ENCODE measurements at regions not wholly inside any gene's neighbourhood (a gene's known extent, or its start where the extent isn't known, plus 50 kb on each side); places are given as distances from the start of the nearest gene placed in this dataset.
"Not testable (repeated sequence)": the region's sequence is repeated elsewhere in the genome, so short reads cannot be mapped to it uniquely, and the experiment has no call there.

- H3K27me3 ChIP-seq = peaks cover 22% of the 10 kb centered on the region
- H3K27ac ChIP-seq; H3K9me3 ChIP-seq; DNase-seq (ENCODE audit: low spot score in 2 of 2); H3K4me3 ChIP-seq; H3K4me1 ChIP-seq; H3K36me3 ChIP-seq: not testable (repeated sequence)
- WGBS = 63% methylated on average over 2 of the region's 2 CpGs
Observed at GRCh38 chr12:54105809-54106208, 52.2 kb downstream of the HOXC4 start.

GRCh38 chr12:54106252-54106651 is 52.6 kb downstream of the HOXC4 start:
- not testable (repeated sequence) for DNase-seq (ENCODE audit: low spot score in 2 of 2); H3K27ac ChIP-seq; H3K36me3 ChIP-seq; H3K9me3 ChIP-seq; H3K4me1 ChIP-seq
- Histone ChIP-seq H3K27me3 (peaks cover 22% of the 10 kb centered on the region), H3K4me3 (peak overlapping the region; percentile 5)
- WGBS = 8% methylated on average over 29 of the region's 29 CpGs

DNA sequence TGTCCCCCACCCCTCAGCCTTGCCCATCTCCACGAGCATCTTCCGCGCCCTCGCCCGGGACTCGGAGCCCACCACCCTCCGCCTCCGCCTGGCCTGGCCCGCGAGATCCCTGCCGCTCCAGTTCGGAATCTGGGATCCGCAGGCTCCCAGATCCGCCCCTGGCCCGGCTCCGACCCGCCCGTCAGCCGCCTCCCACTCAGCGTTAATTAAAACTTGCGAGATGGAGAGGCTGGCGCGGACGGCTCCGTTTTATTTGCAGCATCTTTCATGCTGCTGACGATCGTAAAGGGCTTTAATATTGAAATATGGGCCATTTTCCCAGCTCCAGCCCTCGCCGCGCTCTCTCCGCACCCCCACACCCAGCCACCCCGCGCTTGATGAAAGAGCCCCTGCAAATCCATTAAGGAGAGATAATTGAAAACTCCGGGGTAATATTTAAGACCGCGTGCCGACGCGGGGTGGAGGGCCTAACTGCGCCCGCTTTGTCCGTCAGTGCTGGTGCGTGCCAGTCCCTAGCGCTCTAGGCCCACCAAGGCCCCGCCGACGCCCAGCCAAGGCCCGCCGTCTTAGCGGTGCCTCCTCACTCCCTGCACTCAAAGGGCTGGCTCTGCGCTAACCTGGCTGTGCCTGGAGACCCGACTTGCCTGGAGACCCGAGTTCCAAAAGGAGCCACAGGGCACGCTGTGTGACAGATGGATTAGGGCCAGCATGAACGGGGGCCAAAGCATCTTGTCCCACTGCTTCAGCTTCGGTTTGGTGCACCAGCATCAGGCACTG is 53.4 kb downstream of the HOXC4 start:
- 41% methylated on average over 52 of the region's 56 CpGs for WGBS
- not testable (repeated sequence) for H3K9me3 ChIP-seq; DNase-seq (ENCODE audit: low spot score in 2 of 2); H3K36me3 ChIP-seq; H3K4me1 ChIP-seq; H3K27ac ChIP-seq
- H3K4me3 ChIP-seq = peak overlapping the region; percentile 5
- H3K27me3 ChIP-seq = peaks cover 22% of the 10 kb centered on the region

GRCh38 chr12:54112336-54112735 is 58.7 kb downstream of the HOXC4 start:
- H3K27me3 ChIP-seq; DNase-seq (ENCODE audit: low spot score in 2 of 2); H3K4me3 ChIP-seq; H3K27ac ChIP-seq; H3K9me3 ChIP-seq; H3K36me3 ChIP-seq: not testable (repeated sequence)
- H3K4me1 ChIP-seq = peaks cover 11% of the 10 kb centered on the region
- no CpG with 5 or more reads among the region's 6 CpGs for WGBS

GRCh38 chr12:54116055-54116454 is 62.4 kb downstream of the HOXC4 start:
- H3K27ac ChIP-seq; DNase-seq (ENCODE audit: low spot score in 2 of 2): not testable (repeated sequence)
- 17% methylated on average over 3 of the region's 6 CpGs for WGBS

DNA sequence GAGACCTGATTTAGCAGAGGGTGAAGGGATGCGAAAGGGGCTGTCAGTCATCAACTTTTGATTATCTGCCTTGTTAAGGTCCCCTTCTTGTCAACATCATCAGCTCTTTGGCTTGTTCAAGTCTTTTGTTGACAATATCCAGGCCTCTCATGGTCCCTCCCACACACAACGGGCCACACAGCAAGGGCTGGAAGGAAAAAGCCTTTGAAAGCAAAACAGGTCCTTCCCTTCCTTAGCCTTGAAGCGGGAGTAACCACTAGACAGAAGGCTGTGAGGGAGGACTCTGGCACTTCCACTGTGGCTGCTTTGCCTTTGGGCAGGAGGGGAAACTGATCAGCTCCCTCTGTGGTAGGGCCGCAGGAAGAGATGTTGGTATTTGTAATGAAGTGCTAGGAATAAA is 63.8 kb downstream of the HOXC4 start:
- not testable (repeated sequence) for H3K4me1 ChIP-seq; H3K9me3 ChIP-seq; H3K27ac ChIP-seq; H3K27me3 ChIP-seq; DNase-seq (ENCODE audit: low spot score in 2 of 2); H3K36me3 ChIP-seq; H3K4me3 ChIP-seq
- 70% methylated on average over 4 of the region's 4 CpGs for WGBS

More at GRCh38 chr12:54116055-54116454, 62.4 kb downstream of the HOXC4 start:
- not testable (repeated sequence) for H3K27me3 ChIP-seq, H3K36me3 ChIP-seq, H3K4me3 ChIP-seq, H3K9me3 ChIP-seq
- peaks cover 11% of the 10 kb centered on the region for H3K4me1 ChIP-seq

- not testable (repeated sequence) for H3K36me3 ChIP-seq; H3K4me3 ChIP-seq; H3K4me1 ChIP-seq; DNase-seq (ENCODE audit: low spot score in 2 of 2); H3K27me3 ChIP-seq; H3K27ac ChIP-seq; H3K9me3 ChIP-seq
- 100% methylated on average over 1 of the region's 1 CpG for WGBS
Observed at GRCh38 chr12:54119082-54119481, 65.4 kb downstream of the HOXC4 start.

DNA sequence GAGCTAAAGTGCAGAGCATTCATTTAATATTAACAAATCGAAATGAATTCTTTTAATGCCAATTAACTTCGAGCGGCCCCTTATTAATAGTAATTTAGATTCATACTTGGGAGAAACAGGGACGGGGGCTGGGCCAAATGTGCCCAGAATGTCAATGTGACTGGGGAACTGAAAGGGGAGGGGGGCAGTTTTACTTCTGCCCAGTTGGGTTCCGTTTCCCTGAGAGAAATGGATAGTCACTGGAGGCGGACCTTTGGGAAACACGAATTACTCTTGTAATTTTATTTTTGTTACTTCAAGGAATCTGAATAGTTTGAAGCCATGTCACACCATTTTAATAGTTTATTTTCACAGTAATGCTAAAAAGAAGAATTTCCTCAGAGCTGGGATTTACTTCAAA is 64.8 kb downstream of the SMUG1 start:
- DNase-seq (ENCODE audit: low spot score in 2 of 2); H3K4me3 ChIP-seq; H3K27ac ChIP-seq; H3K36me3 ChIP-seq; H3K27me3 ChIP-seq; H3K9me3 ChIP-seq: not testable (repeated sequence)
- H3K4me1 ChIP-seq = peaks cover 25% of the 10 kb centered on the region
- WGBS = 70% methylated on average over 7 of the region's 7 CpGs

DNA sequence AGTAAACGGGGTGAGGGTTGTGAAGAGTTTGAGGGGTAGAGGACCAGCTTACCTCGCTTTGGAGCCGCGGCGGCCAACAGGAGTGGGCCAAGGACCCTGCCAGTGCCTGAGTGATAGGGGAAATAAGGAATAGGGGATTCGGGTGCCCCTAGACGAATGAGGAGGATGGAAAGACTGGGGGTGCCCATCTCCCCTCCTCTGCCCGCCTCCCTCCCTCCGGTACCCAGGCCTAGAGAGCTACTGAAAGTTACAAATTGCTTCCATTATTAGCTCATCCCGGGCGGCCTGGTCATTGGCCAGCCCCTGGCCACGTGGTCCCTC is 63.1 kb downstream of the SMUG1 start:
- H3K9me3 ChIP-seq; H3K27me3 ChIP-seq; H3K36me3 ChIP-seq; DNase-seq (ENCODE audit: low spot score in 2 of 2): not testable (repeated sequence)
- H3K4me1 ChIP-seq = peaks cover 25% of the 10 kb centered on the region
- peak overlapping the region; percentile 67 for H3K4me3 ChIP-seq
- peak overlapping the region; percentile 81 for H3K27ac ChIP-seq
- 20% methylated on average over 10 of the region's 12 CpGs for WGBS

DNA sequence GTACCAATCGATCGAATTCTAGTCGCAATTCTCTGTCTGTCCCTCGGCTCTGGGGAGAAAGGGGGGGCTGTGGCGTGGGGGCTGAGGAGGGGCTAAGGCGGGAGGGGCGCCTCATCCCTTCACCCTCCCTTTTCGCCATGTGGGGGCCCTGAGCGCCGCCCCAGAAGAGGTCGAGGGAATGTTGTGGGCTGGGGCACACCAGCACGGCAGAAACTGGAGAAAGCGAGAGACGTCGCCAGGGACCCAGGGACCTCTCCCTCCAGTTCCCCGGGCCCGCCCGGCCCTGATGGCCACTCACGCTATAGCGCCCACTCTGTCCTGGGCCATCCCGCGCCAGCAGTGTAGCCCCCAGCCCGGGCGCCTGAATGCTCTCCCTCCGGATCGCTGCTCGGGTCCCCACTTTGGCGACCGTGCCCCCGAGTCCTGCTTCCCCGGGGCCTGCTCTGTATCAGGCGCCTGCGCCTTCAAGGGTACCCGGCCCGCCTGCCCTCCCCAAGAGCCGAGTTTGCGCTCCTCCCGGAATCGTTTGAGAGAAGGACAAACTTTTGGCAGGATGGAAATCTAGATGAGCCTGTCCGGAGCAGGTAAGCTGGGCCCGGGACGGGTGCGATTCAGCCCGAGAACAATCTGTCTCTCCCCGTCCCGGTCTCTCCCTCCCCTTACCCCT is 62.6 kb downstream of the SMUG1 start:
- no peaks in the 10 kb centered on the region for H3K36me3 ChIP-seq
- WGBS = 1% methylated on average over 22 of the region's 46 CpGs
- peaks cover 25% of the 10 kb centered on the region for H3K4me1 ChIP-seq
- no peaks in the 10 kb centered on the region for H3K27me3 ChIP-seq
- H3K27ac ChIP-seq = peak overlapping the region; percentile 81
- peak overlapping the region; percentile 67 for H3K4me3 ChIP-seq
- TF ChIP-seq, protein P1, sequence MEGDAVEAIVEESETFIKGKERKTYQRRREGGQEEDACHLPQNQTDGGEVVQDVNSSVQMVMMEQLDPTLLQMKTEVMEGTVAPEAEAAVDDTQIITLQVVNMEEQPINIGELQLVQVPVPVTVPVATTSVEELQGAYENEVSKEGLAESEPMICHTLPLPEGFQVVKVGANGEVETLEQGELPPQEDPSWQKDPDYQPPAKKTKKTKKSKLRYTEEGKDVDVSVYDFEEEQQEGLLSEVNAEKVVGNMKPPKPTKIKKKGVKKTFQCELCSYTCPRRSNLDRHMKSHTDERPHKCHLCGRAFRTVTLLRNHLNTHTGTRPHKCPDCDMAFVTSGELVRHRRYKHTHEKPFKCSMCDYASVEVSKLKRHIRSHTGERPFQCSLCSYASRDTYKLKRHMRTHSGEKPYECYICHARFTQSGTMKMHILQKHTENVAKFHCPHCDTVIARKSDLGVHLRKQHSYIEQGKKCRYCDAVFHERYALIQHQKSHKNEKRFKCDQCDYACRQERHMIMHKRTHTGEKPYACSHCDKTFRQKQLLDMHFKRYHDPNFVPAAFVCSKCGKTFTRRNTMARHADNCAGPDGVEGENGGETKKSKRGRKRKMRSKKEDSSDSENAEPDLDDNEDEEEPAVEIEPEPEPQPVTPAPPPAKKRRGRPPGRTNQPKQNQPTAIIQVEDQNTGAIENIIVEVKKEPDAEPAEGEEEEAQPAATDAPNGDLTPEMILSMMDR (IDR thresholded peaks at IDR 0.05) = no peak
- TF ChIP-seq POLR2AphosphoS5 (IDR thresholded peaks at IDR 0.05) (no peak), POLR2A (IDR thresholded peaks at IDR 0.05) (no peak), EP300 (IDR thresholded peaks at IDR 0.05) (no peak)
- DNase-seq (ENCODE audit: low spot score in 2 of 2) = peak in 1 of 2 donors; percentile 84
- H3K9me3 ChIP-seq = no peaks in the 10 kb centered on the region
